Right ventricle myocardium inferior (tissue), 1 donor: ENCODE measurements at regions not wholly inside any gene's neighbourhood (a gene's known extent, or its start where the extent isn't known, plus 50 kb on each side); places are given as distances from the start of the nearest gene placed in this dataset.
A peak's percentile ranks its signal among the peaks of the same experiment; 100 is the strongest.

Experiments
- ATAC-seq: fragments of 200-7000 bp; cut with Tn5 transposase; one replicate; pipeline ENCODE4 v1.9.1; 2020; ENCODE audit warnings: mild to moderate bottlenecking, moderate library complexity
- DNase-seq: peaks from one replicate; pipeline ENCODE4 v3.0.0; 2021; ENCODE audit errors: missing footprints
- intact Hi-C: fragments of 100-400 bp; cut with DNase I; formaldehyde crosslinking; loops from one replicate; pipeline ENCODE4 v1.11.0; 2022
- donor health status: DM: no; HTN: yes; CAD: no; lungs with severe emphysema.

GRCh38 chr2:7403092-7403775 is 486.0 kb downstream of the RNF144A start:
- no peak for DNase-seq
- intact Hi-C loops, result no loop called here

DNA sequence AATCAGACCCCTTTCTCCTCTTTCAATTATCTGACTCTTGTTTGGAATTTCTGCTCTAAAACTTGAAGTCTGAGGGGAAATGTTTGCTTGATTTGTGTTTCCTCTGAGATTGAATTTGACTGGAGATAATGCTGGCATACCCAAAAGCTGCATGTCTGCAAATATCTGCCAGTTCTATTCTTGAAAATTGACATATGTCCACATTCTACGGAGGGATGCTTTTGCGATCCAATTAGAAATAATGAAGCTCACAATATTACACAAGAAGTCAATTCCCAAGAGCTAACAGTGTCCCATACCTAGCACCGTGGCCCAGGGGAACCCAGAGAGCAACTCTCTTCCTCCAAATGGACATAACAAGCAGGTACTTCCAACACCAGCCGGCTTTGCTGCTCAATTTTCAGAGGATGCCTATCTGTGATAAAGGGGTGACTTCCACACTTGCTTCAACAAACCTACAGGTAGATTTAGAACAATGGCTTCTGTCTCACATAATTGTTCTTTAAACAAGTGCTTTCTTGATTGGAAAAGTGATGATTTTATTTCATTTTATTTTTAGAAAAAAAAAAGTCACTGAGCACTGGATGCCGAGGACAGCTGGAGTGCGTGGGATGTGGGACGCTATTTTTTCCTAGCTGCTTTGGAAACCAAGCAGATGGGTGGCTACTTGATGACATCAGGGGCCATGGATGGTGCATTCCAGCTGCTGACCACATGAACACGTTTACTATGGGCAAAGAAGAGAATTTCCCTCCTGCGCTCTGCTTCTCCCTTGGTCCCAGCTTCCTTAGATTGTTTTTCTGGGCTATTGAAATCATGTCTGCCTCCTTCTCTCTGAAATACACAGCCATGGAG is 488.9 kb downstream of the RNF144A start:
- intact Hi-C loops, result no loop called here
- ATAC-seq (peak; percentile 39), DNase-seq (peak; percentile 63)

More at GRCh38 chr2:7403092-7403775, 486.0 kb downstream of the RNF144A start:
- ATAC-seq, result no peak

DNA sequence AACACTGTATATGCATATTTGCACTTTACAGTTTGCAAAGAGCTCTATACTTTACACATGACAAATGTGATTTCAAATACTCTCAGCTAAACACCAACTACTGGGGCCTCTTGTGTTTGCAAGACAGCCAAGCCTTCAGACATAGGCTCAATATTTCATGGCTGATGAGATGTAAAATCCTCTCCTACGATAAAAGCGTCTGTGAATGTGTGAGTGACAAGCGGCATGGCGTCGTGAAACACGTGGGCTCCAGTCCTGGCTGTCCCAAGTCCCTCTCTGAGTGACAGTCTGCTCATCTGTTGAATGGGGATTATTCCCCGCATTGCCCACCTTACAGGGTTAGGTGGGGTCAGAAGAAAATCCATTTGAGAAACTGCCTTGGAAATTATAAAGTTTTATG is 489.8 kb downstream of the RNF144A start:
- intact Hi-C loops, result no loop called here
- ATAC-seq (no peak), DNase-seq (no peak)

GRCh38 chr2:7407906-7408680 is 490.9 kb downstream of the RNF144A start:
- DNase-seq (no peak), ATAC-seq (no peak)
- intact Hi-C loops, result no loop called here

DNA sequence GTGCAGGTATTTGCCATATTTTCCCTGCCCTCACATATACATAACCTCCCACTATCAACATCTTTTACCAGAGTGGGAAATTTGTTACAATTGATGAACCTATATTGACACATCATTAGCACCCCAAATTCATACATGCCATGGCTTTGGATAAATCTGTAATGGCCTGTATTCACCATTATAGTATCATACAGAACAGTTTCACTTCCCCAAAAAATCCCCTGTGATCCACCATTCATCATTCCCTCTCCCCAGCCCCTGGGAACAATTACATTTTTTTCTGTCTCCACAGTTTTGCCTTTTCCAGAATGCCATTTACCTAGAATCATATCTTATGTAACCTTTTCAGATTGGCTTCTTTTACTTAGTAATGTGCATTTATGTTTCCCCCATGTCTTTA is 494.5 kb downstream of the RNF144A start:
- DNase-seq (no peak), ATAC-seq (no peak)
- intact Hi-C loops, result no loop called here

- ATAC-seq, result peak; percentile 96
- intact Hi-C loops, result no loop called here
- no peak for DNase-seq
Measured at GRCh38 chr2:7417845-7418742, 500.9 kb downstream of the RNF144A start.

- ATAC-seq (no peak), DNase-seq (no peak)
- intact Hi-C loops, result no loop called here
Measured at GRCh38 chr2:7419186-7419585, 502.0 kb downstream of the RNF144A start.

DNA sequence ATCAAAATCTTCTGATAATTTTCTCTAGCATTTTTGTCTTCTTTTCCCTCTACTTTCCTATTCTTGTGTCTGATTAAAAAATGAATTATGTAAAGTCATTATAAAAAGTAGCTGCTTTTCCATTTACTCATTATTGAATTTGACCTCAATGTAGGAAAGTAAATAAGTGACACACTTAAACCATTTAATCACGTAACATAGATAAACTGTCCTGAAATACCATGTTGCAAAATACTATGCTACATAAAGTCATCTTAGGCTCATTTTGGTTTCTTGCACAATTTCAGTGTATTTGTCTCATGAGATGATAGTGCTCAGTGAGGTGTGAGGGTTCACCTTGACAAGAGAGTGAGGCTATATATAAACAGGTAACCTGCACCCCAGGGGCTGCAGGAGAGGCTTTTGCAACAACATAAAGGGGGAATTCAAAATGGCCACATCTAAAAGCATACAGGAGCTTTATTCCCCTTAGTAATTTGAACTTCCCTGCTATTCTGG is 502.7 kb downstream of the RNF144A start:
- intact Hi-C loops, result no loop called here
- ATAC-seq, result no peak
- no peak for DNase-seq

DNA sequence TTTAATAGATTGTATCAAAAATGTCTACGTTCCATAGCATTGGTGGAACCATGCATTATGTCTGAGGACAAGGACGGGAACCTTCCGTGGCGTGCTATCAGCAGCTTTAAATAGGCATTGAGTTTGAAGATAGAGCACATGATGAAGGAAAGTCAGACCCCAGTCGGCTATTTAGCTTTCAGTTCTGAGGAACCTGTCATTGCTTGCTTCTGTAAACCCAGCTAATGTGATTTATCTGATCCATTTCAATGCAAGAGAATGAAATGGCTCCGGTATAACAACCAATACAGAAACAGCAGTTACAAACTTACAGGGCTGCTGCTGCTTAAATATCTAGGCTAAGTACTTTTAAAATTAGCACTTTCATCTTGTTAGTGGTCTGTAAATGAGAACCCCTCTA is 503.3 kb downstream of the RNF144A start:
- intact Hi-C loops, result no loop called here
- no peak for DNase-seq
- ATAC-seq, result no peak

- no peak for DNase-seq
- intact Hi-C loops, result no loop called here
- no peak for ATAC-seq
Measured at GRCh38 chr2:7424481-7424880, 507.3 kb downstream of the RNF144A start.

- DNase-seq (no peak), ATAC-seq (no peak)
- intact Hi-C loops, result loop anchor here (2.0 to 5.0 kb wide), 2 partner anchors 1259 to 1710 kb away; no protein-coding TSS in a partner anchor
Measured at GRCh38 chr2:7427293-7428060, 510.3 kb downstream of the RNF144A start.

DNA sequence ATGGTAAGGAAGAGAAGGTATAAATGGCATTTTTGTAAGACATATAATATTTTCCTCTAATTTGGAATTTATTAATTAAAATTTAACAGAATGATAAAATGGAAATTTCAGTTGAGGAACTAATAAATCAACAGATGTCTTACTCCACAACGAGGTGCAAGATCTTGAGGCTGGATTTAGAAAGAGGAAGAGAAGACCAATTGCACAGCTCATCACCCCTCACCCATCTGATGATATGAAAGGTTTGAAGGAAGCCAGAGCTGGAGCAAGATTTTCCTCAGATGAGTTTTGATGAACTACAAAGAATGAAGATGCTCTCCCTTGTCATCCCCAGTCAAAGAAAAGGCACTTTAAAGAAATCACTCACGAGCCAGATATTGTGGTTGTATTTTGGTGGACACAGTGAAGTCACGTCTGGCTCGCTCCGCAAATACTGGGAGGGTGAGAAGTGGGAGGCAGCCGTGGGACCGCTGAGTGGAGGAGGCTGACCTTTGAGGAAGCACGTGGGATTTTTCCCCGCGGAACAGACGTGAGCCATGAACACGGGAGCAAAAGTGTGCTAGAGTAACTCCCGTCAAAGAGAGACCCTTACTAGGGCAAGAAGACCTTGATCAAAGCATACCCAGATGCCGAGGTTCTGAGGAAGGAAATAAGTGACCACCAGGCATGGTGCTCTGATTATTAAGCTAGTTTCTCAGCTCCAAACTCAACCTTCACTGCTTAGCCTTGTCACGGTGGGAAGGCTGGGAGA is 511.4 kb downstream of the RNF144A start:
- ATAC-seq, result no peak
- intact Hi-C loops, result loop anchor here (2.0 to 5.0 kb wide), 2 partner anchors 1258 to 1709 kb away; no protein-coding TSS in a partner anchor

DNA sequence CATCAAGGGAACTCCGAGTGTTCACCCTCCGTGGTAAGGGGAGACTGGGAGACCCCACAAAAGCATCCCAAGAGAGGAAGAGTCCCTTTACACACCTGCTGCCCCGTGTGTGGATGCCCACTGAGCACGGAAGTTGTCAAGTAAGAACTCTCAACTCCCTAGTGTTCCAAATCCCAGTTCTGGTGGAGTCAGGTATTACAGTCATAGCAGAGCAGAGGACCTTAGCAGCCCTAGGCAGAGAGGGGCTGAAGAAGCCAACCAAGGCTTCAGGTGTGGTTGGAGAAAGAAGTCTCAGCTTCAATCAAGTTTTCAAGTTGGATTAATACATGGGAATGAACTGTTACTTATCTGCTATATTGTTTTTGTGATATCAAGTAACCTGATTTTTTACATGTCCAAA is 512.5 kb downstream of the RNF144A start:
- ATAC-seq (no peak), DNase-seq (no peak)
- intact Hi-C loops, result loop anchor here (2.0 to 5.0 kb wide), 2 partner anchors 1257 to 1708 kb away; no protein-coding TSS in a partner anchor

More for the DNA sequence above, 511.4 kb downstream of the RNF144A start:
- no peak for DNase-seq

GRCh38 chr2:7430421-7430868 is 513.2 kb downstream of the RNF144A start:
- intact Hi-C loops, result no loop called here
- no peak for ATAC-seq

DNA sequence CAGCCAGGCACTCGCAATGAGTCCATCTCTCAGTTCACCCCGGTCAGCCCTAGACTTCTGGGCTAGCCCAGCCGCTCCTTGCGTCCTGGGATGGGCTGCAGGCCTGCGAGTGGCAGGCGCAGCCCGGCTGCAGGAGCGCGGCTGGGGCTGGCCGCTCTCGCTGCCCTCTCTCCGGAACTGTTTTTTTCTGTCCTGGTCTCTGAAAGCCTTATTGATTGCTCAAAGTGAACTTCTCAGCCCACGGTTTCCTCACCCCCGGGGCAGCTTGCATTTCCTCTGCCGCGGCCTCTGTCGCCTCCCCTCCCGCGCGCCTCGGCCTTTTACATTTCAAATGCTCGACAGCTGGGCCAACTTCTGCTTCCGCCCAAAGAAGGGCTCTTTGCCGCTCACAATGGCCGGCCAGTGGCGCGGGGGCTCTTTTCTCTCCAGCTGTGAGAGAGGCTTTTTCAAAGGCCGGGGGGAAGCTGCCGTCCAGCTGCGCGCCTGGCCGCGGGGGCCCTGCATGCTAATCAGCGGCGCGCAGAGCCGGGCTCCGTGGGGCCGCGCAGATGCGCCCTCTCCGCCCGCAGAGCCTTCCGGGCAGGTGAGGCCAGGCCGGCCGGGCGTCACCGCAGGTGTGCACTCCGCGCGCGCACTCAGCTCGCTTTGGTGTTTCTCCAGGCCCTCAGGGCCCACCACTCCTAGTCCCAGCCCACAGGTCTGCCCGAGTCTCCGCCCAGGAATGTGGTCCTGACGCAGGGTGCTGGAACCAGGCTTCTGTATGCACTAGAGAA is 513.8 kb downstream of the RNF144A start:
- ATAC-seq, result peak; percentile 58
- intact Hi-C loops, result no loop called here
- peak; percentile 90 for DNase-seq

More at GRCh38 chr2:7430421-7430868, 513.2 kb downstream of the RNF144A start:
- DNase-seq, result no peak

DNA sequence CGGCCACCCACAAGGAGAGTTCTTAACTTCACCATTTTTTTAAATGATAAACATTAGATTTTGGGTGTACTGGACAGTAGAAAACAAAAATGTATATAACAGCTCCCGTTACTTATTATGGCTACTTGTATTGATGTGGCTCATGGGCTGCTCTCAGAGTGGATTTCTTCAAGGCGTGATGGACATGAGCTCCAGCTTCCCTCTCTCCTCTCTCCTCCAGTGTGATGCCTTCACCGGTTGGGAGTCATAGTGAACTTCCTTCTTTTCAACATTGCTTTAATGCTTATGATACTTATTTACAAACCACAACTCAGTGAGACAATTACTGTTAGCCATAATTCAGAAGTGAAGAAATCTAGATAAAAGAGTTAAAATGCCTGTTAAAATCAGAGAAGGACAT is 515.2 kb downstream of the RNF144A start:
- intact Hi-C loops, result no loop called here
- DNase-seq, result no peak
- no peak for ATAC-seq
